ENCODE measurements at regions not wholly inside any gene's neighbourhood (a gene's known extent, or its start where the extent isn't known, plus 50 kb on each side); places are given as distances from the start of the nearest gene placed in this dataset.

DNA sequence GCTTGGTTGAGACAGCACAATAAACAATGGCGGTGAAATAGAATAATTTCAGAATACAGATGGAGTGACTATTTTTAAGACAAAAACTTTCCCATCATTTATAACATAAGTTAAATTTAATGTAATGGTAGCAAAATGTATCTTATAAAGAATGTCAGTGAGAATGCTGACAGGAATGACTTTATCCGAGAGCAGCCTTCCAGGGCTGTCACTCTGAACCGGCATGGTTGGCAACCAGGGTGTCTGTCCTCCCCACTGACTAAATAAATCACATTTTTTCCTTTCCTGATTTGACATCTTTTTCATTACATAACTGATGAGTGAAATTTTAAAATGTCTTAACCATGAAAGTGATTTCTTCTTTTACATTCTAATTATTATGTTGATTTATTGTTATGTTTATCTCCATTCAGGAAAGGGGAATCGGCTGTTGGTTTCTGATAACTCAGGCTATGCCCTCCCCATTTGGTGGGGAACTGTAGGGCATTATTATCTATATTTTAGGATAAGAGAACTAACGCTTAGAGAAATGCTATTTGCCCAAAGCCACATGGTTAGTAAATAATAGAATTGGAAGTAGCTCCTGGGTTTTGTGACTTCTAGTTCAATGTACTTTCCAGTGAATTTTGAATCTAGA, 109.2 kb upstream of the OGFRL1 start:
- H2BK120ac ChIP-seq (replicated peaks; ENCODE audit: low read depth, low read length), result no peak overlapping the region
- H3K14ac ChIP-seq (ENCODE audit: insufficient read length), result no peak overlapping the region
- ChIA-PET POLR2A (ENCODE audit: partially characterized antibody) (no interaction called here), CTCF (ENCODE audit: partially characterized antibody) (no interaction called here)
- no peak overlapping the region for H2BK12ac ChIP-seq (ENCODE audit: low read depth, low read length)
- H3K18ac ChIP-seq (ENCODE audit: extremely low read depth, low read length), result no peak overlapping the region
- no peak overlapping the region for H3K4me3 ChIP-seq (ENCODE audit: extremely low read depth in 1 of 4, insufficient read depth in 2 of 4, low read depth in 3 of 4, low read length in 4 of 4)
- H3K23me2 ChIP-seq (ENCODE audit: low read depth, low read length), result no peaks in the 10 kb centered on the region
- no peak overlapping the region for H3K23ac ChIP-seq (ENCODE audit: insufficient read length)
- DNase-seq (ENCODE audit: low read depth in 1 of 2, low spot score in 2 of 2), result no peak
- H4K20me1 ChIP-seq (replicated peaks in 1 of 2; ENCODE audit: control insufficient read depth in 1 of 2, insufficient read depth in 2 of 2, low read length in 2 of 2), result no peaks in the 10 kb centered on the region
- H3K56ac ChIP-seq (replicated peaks; ENCODE audit: insufficient read length, low read depth, low read length), result no peak overlapping the region
- H3K79me1 ChIP-seq (ENCODE audit: low read depth, low read length), result no peaks in the 10 kb centered on the region
- 83% methylated on average over 5 of the region's 5 CpGs; no CpG with 5 or more reads in 1 of the 2 experiments for WGBS, 2 experiments (ENCODE audit: extremely low coverage in 1 of 2, insufficient coverage in 1 of 2, insufficient read length in 1 of 2, insufficient replicate concordance in 2 of 2, low coverage in 1 of 2, low lambda C conversion rate in 2 of 2, missing lambda C conversion rate in 1 of 2)
- H3K27ac ChIP-seq (ENCODE audit: low read depth, low read length), result no peak overlapping the region
- FAIRE-seq, result peak; percentile 28
- H3K4me2 ChIP-seq (ENCODE audit: insufficient read depth in 1 of 2, low read depth in 2 of 2, low read length in 2 of 2), result no peak overlapping the region
- H3K36me3 ChIP-seq (ENCODE audit: control insufficient read depth in 2 of 4, insufficient read depth in 4 of 4, low read length in 3 of 4), result no peaks in the 10 kb centered on the region; a peak in 1 of 8 replicates
- H3K4ac ChIP-seq (replicated peaks; ENCODE audit: insufficient read length, low read depth, low read length), result no peak overlapping the region
- no peaks in the 10 kb centered on the region for H3K79me2 ChIP-seq (ENCODE audit: control insufficient read depth in 1 of 2, insufficient read depth in 2 of 2, low read length in 2 of 2)
- no peak overlapping the region for H4K5ac ChIP-seq (ENCODE audit: insufficient read length, low read depth, low read length)
- no peak overlapping the region for H2AFZ ChIP-seq (ENCODE audit: low read length)
- no peak overlapping the region for H2BK15ac ChIP-seq (ENCODE audit: low read length)
- no peak overlapping the region for H3K9ac ChIP-seq (replicated peaks in 1 of 4; ENCODE audit: extremely low read depth in 1 of 4, low read depth in 3 of 4, low read length in 3 of 4)
- peaks cover 0 to 11% (median 2%) of the 10 kb centered on the region in 4 experiments; a peak in 4 of 7 replicates for H3K4me1 ChIP-seq (replicated peaks in 1 of 4; ENCODE audit: control insufficient read depth in 3 of 4, insufficient read depth in 4 of 4, low read length in 3 of 4)
- no peak overlapping the region for H4K8ac ChIP-seq (ENCODE audit: extremely low read depth, insufficient read depth, low read length)
- H2AK5ac ChIP-seq (ENCODE audit: low read depth, low read length), result no peak overlapping the region
- H3K9me3 ChIP-seq (ENCODE audit: insufficient read depth in 2 of 2, low read depth in 1 of 2, low read length in 1 of 2), result no peaks in the 10 kb centered on the region
- H2BK20ac ChIP-seq (ENCODE audit: low read length), result no peak overlapping the region
- no peak overlapping the region for H4K91ac ChIP-seq (replicated peaks; ENCODE audit: insufficient read length, low read length)
- no peak overlapping the region for H2BK5ac ChIP-seq (ENCODE audit: low read depth, low read length)
- no peaks in the 10 kb centered on the region for H3K27me3 ChIP-seq (replicated peaks in 1 of 4; ENCODE audit: control insufficient read depth in 3 of 4, extremely low read depth in 1 of 4, insufficient read depth in 3 of 4, low read length in 3 of 4)
- TF ChIP-seq RNF2 (IDR thresholded peaks at IDR 0.05; ENCODE audit: borderline replicate concordance, low read depth, low read length, missing control alignments, poor library complexity, severe bottlenecking), result no peak
